Activated naive CD4-positive, alpha-beta T cell treated with anti-CD3 and anti-CD28 coated beads, Interleukin-2, amount 50 U/mL, for 72 hours (primary cell): ENCODE measurements at regions not wholly inside any gene's neighbourhood (a gene's known extent, or its start where the extent isn't known, plus 50 kb on each side); places are given as distances from the start of the nearest gene placed in this dataset.

Experiments used
- ATAC-seq, 2 donors: fragments of 150-1000 bp; cut with Tn5 transposase; 2 replicates each; pipeline ENCODE4 v1.10.0; 2021; ENCODE audit warnings: mild to moderate bottlenecking in 2 of 2, moderate library complexity in 2 of 2
- DNase-seq, 2 donors: peaks; one replicate each; pipeline ENCODE4 v3.0.0; 2021 to 2022; ENCODE audit warnings: low spot score in 2 of 2
- H3K27ac Mint-ChIP-seq, 2 donors: one replicate each; pipeline ENCODE4 v1.8.0; 2022; ENCODE audit warnings: mild to moderate bottlenecking in 2 of 2, mixed read lengths in 2 of 2
- H3K36me3 Mint-ChIP-seq, 2 donors: one replicate each; pipeline ENCODE4 v1.8.0; 2022; ENCODE audit warnings: mixed read lengths in 2 of 2
- H3K9me3 Mint-ChIP-seq, 2 donors: one replicate each; pipeline ENCODE4 v1.8.0; 2022; ENCODE audit warnings: mixed read lengths in 2 of 2

DNA sequence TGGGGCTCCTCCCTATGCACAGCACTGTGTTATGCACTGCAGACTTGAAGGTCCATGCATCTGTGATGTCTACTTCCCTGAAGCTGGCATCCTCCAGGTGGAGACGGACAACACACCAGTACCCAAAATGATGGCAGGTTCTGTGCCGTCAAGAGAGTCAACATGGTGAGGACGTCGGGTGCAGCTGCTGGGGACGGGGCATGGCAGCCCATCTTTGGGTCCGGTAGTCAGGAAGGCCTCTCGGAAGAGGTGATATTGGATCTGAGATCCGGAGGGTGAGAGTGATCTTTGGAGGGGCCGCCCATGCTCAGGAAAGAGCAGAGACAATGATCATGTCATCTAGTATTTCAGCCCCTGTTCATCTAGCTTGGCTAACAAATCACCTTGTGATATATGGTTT is 104.1 kb downstream of the RIPK4 start:
- DNase-seq = no peak
- Mint-ChIP-seq H3K27ac (no peak overlapping the region), H3K36me3 (no peaks in the 10 kb centered on the region), H3K9me3 (no peaks in the 10 kb centered on the region)
- no peak for ATAC-seq

DNA sequence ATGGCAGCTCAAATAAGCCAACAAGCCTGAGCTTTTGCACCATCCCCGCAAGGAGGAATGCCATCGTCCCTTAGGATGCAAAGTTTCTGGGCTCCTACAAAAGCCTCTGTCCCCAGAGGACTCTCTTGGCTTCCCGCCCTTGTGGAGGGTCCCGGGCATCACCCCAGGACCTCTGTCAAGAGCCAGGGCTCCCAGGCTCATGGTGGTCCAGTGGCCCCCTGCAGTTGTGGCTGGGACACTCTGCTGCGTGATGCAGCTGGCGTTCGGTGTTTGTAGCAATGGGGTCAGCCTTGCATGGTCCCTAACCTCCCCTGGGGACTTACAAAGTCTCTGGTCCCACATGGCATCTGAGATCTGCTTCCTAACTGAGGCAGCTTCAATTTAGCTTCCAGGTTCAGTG is 104.7 kb downstream of the RIPK4 start:
- DNase-seq (no peak), ATAC-seq (no peak)
- no peak overlapping the region for H3K27ac Mint-ChIP-seq
- no peaks in the 10 kb centered on the region for H3K9me3 Mint-ChIP-seq
- no peaks in the 10 kb centered on the region for H3K36me3 Mint-ChIP-seq

DNA sequence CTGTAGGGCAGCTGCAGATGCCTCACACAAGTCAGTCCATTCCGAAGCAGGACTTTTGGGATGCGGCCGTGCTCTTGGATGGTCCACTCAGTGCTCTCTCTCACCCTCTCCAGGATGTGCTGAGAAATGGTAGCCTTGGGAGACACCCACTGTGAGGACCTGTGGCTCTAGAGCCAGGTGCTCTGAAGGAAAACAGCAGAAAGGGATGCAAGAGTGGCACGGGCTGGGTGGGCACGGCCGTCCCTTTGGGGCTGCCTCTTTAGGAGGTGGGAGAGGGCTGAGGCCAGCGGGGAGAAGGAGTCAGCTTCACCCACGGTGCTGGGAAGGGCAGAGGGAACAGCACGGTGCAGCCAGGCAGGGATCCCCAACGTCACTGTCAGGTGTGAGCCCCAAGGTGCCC is 106.1 kb downstream of the RIPK4 start:
- DNase-seq = no peak
- Mint-ChIP-seq H3K9me3 (no peaks in the 10 kb centered on the region), H3K36me3 (no peaks in the 10 kb centered on the region), H3K27ac (peak overlapping the region in 1 of 2 donors; percentile 50)
- no peak for ATAC-seq

DNA sequence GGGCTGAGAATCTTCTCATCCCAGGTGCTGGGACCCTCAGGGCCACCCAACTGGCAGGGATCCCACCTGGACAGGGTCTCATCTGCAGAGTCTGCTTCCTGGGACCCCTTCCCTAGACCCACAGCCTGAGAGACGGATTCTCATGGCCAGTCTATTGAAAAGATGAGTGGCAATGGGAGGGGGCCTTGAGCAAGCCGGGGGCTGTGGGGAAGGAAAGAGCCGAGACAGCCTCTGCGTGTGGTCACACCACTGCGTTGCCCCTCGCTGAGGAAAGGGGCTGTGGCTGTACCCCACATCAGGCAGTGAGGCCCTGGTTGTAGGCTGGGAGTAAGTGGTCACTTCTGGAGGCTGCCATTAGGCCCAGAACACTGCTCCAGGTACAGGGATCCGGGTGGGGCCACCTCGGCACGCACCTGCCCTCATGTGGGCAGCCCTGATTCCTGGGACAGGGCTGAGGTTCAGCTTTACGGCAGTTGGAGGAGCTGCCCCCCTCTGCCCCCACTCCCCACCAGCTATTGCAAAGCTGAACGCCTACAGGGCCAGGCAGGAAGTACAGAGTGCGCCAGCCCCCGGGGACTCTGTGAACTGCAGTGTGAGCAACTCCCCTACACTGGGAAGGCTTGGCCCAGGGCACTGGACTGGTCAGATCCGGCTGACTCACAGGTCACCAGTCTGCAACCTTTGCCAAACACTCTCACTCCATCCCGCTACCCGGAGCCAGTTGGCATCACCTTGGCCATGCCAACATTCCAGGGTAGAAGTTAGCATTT is 106.9 kb downstream of the RIPK4 start:
- Mint-ChIP-seq H3K27ac (no peak overlapping the region), H3K9me3 (no peaks in the 10 kb centered on the region), H3K36me3 (no peaks in the 10 kb centered on the region)
- no peak for ATAC-seq
- no peak for DNase-seq

DNA sequence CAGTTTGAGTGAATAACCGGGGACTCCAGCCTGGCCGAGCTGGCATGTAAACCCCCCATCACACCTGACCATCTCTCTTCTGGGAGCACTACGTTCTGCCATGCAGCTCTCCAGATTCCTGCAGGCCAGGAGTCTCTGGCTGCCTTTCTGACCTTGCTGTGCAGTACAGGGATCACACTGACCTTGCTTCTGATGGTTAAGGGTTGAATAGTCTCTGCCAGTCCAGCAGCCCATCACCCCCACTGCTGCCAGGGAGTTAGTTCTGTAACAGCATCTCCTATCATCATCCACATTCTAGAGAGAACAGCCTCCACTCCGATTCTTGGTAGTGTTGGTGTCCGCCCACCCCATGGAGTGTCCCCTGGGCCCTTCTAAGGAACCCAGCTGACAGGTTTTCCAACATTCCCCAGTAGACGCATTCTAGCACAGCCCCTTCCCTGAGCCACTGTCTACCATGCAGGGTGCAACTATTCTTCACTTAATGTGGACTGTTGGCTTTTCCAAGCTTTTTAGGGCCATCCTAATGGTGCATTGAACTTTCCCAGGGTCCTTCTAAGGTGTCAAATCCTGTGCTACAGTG is 109.8 kb downstream of the RIPK4 start:
- DNase-seq (no peak), ATAC-seq (no peak)
- H3K36me3 Mint-ChIP-seq = no peaks in the 10 kb centered on the region
- H3K9me3 Mint-ChIP-seq = no peaks in the 10 kb centered on the region
- no peak overlapping the region for H3K27ac Mint-ChIP-seq

DNA sequence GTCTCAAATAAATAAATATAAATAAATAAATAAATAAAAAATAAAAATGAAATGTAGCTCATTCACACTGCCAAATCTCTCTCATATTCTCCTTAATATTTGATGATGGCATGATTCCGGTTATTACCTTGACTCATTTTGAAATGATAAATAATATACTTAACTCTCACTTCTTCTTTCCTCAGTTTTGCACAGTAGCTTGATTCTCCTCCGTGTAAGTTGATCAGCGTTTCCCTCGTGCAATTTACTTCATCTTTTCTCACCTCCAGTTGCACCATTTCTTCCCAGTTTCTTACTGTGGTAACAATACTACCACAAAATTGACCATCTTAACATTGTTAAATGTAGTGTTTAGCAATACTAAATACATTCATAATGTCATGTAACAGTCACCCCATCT is 111.6 kb downstream of the RIPK4 start:
- DNase-seq = no peak
- ATAC-seq = no peak
- H3K9me3 Mint-ChIP-seq = no peaks in the 10 kb centered on the region
- H3K36me3 Mint-ChIP-seq = no peaks in the 10 kb centered on the region
- H3K27ac Mint-ChIP-seq = no peak overlapping the region

DNA sequence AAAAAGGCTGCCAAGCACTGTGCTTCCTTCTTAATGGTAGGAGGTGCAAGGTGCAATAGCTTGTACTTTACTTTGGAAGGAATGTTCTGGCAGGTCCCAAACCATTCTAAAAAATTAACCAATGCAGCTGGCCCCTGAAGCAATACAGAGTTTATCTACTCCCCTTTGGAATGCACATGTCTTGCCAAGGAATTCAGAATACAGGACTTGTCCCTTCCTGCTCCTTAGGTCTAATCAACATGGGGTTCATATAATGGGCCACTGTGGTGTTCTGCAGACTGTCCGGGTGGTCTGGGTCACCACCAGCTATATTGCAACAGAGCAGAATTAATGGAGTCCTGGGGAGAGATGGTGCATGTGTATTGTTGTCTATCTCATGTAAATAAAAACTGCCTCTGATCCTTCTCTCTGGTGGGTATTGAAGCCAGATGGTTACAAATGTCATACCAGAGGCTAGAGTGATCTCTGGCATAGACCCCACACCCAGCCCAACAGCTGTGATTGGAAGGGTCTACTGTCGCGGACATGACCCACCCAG is 112.8 kb downstream of the RIPK4 start:
- DNase-seq = no peak
- Mint-ChIP-seq H3K27ac (no peak overlapping the region), H3K36me3 (no peaks in the 10 kb centered on the region), H3K9me3 (no peaks in the 10 kb centered on the region)
- ATAC-seq = no peak

DNA sequence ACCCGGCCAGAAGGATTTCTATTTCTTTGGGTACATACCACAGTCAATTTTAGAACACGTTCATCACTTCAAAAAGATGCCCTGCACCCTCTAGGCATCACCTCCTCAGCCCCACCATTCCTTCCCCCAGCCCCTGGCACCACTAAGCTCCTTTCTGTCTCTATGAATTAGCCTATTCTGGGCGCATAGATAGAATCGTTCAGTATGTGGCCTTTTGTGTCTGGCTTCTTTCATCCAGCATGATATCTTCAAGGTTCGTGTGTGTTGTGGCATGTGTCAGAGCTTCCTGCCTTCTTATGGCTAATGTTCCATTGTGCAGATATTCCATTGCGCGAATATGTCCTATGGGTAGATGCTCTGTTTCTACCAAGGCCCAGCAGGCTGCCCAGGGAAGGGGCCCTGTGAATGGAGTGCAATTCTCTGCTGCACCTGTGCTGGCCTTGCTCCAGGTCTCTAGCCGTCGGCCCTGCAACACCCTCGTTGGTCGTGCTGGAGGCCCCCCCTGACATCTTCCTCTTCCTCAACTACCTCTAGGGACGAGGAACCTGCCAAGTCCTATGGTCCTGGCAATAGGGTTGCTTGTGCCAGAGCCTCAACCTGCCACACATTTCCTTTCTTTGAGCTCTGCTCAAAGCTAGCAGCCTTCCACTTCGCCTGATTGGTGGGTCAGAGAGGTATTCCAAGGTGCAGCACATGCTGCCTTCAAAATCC is 113.5 kb downstream of the RIPK4 start:
- H3K9me3 Mint-ChIP-seq = no peaks in the 10 kb centered on the region
- ATAC-seq (no peak), DNase-seq (no peak)
- H3K36me3 Mint-ChIP-seq = no peaks in the 10 kb centered on the region
- no peak overlapping the region for H3K27ac Mint-ChIP-seq

DNA sequence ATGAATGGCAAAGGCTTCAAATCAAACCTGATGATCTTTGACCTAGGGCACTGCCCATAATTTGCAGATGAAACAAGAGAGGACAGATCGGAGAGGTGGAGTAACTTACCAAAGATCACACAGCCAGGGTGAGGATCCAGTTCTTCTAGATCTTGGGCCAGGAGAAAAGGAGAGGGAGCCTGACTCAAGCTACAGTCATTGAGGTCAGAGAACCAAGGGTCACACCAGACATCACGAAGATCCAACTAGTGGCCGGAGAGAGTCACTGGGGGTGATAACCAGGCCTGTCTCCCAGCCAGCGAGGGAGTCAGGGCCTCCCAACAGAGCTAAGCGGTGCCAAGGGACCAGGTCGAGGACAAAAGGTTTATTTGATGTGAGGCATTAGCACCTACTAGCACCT is 115.0 kb downstream of the RIPK4 start:
- DNase-seq (no peak), ATAC-seq (no peak)
- H3K27ac Mint-ChIP-seq = no peak overlapping the region
- H3K36me3 Mint-ChIP-seq = no peaks in the 10 kb centered on the region
- H3K9me3 Mint-ChIP-seq = no peaks in the 10 kb centered on the region

DNA sequence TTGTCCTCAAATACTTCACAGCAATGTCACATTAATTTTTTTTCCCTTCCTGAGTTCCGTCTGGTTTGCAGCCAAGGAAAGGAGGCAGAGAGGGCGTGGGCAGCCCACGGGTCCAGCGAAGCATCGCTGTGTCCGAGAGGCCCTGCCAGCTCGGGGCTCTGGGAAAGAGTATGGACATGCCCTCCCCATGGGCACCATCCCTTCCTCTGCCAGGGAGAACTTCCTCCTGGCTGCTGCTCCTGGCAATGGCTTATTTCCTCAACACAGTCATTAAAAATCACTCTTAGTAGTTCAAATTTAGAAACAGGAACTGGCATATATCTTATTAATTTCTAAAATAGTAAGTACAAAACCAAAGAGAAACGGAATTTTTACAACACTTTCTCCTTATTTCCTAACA is 115.4 kb downstream of the RIPK4 start:
- DNase-seq (no peak), ATAC-seq (no peak)
- Mint-ChIP-seq H3K36me3 (no peaks in the 10 kb centered on the region), H3K9me3 (no peaks in the 10 kb centered on the region), H3K27ac (no peak overlapping the region)

DNA sequence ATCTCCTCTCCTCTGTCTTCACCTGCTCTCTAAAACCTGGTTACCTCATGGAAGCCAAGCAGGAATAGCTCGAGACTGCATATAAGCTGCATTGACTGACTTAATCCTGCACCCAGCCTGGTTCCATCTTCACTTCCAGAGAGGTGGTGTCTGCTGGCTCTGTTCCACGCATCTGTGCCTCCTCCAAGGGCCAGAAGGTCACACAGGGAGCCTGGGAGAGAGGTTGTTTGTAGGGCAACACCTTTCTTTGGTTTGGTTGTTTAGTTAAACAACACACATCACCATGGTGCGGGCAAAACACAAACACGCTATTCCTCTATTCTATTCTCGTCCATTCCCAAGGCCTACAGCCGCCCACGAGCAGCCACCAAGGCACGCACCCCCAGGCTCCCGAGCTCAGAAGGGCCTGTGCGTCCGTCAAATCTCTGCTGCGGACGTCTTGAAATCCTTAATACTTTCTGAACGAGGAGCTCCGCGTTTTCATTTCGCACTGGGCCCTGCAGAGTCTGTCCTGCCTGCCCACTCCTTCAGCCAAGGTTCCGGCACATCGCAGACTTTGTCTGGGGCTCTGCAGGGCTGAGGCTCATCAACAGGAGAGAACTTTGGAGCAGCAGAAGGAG is 116.2 kb downstream of the RIPK4 start:
- no peak for ATAC-seq
- no peak overlapping the region for H3K27ac Mint-ChIP-seq
- no peaks in the 10 kb centered on the region for H3K36me3 Mint-ChIP-seq
- no peaks in the 10 kb centered on the region for H3K9me3 Mint-ChIP-seq
- no peak for DNase-seq

DNA sequence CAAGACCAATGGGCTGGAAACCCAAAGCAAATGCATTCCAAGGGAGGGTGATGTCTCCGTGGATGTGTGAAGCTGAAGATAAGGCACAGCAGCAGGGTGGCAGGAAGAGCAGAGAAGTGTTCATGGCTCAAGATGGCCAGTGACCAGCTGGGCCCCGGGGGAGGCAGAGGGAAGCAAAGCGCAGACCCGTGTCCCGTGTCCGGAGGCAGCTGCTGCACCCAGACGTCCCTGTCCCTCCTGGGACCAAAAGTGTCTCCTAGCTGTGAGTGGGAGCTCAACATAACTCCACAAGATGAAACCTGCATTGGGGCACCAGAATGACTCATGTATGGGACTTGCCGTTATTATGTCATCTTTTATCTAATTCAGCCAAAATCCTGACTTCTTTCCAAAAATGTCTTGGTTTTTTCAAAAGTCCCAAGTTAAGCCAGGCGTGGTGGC is 118.2 kb downstream of the RIPK4 start:
- no peak for ATAC-seq
- Mint-ChIP-seq H3K36me3 (no peaks in the 10 kb centered on the region), H3K27ac (no peak overlapping the region), H3K9me3 (no peaks in the 10 kb centered on the region)
- no peak for DNase-seq

DNA sequence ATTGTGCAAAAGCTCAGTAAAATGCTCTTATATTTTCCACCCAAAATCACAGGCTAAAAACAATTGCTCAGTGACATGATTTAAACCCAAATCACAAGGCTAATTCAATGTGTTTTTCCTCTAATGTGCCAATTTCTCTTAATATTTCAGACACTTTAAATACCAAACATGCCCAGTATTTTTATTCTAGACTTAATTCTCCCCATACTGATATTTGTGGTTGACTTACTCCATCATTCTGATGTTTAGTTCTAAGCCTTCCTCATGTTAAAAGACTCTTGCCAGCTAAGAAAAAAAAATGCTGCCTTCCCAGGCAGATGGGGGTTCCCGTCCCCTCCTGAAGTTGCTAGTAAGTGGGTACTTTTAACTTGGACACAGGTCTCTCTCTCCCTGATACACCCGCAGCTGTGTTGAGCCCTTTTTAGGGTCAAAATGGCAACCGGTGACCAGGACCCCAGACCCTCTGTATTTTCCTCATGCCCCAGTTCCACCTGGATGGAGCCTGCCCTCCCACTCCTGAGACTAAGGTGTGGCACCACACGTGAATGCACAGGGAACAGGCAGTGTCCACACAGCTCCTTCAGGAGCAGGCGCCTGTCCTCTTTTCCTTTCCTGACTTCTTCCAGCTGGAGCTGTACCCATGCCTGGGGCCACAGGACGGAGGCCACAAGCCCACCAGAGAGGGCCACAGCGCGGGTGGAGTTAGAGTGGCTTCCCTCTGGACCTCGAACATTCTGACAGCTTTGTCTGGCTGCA is 118.9 kb downstream of the RIPK4 start:
- no peaks in the 10 kb centered on the region for H3K9me3 Mint-ChIP-seq
- DNase-seq = no peak
- no peak for ATAC-seq
- no peak overlapping the region for H3K27ac Mint-ChIP-seq
- H3K36me3 Mint-ChIP-seq = no peaks in the 10 kb centered on the region

DNA sequence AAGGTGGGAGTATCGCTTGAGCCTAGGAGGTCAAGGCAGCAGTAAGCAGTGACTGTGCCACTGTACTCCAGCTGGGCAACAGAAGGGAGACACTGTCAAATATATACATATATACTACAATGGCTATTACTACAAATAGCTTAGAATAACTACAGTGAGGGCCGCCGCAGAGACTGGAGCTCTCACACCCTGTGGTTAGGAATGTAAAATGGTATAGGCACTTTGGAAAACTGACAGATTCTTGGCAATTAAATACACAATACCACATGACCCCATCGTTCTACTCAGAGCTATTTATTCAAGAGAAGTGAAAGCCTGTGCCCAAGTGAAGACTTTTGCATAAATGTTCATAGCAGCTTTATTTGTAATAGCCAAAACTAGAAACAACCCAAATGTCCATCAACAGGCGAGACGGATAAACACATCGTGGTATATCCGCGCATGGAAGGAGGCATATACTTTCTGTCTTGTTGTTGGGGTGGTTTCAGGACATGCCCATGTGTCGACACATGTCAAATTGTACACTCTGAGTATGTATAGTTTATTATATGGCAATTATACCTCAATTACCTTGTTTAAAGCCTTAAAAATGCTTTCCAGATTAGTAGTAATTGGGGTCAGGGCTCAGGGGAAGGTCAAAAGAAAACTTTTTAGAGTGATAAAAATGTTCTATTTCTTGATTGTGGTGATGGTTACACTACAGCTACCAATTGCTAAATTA is 123.4 kb downstream of the RIPK4 start:
- DNase-seq = no peak
- no peak for ATAC-seq
- Mint-ChIP-seq H3K36me3 (no peaks in the 10 kb centered on the region), H3K27ac (no peak overlapping the region), H3K9me3 (no peaks in the 10 kb centered on the region)

DNA sequence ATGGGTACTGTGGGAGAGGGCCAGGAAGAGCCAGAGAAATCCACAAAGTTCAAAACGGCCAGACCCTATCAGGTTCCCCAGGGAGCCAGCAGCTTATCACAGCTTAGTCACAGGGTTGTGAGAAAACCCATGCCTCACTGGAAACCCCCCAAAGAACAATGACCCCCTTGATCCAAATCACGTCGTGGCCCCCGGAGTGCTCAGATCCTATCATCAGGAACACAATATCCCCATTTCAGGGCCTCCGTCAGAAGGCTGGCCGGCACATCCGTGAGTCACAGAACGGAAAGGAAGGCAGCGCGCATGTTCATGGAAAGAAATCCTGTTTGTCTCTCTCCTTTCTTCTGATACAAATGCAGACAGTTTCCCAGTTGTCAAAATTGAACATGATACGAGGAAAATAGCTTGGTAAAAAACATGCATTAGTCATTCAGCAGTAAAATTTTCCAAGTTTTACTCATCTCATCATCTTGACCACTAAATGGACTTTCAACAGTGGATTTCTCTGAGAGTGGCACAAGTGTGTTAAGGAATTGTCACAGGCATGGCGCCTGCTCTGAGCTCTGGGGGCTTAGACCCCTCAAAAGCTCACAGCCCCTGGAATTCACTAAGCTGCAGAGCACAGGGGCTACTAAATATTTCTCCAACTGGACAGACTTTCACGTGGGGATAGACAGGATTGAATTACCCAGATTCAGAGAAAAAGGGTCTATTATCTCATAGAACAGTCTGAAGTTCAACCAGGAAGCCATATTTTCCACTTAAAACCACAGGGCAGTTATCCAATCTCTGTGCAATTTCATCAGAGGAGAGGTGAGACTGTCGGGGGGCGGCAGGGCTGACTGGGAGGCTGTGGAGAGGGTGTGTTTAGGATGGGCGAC is 124.8 kb downstream of the RIPK4 start:
- Mint-ChIP-seq H3K27ac (no peak overlapping the region), H3K9me3 (no peaks in the 10 kb centered on the region), H3K36me3 (no peaks in the 10 kb centered on the region)
- DNase-seq (no peak), ATAC-seq (no peak)
